NCI-H2081 (cell line): ENCODE measurements at regions not wholly inside any gene's neighbourhood (a gene's known extent, or its start where the extent isn't known, plus 50 kb on each side); places are given as distances from the start of the nearest gene placed in this dataset.
"Not testable (repeated sequence)": the region's sequence is repeated elsewhere in the genome, so short reads cannot be mapped to it uniquely, and the experiment has no call there.

Experiments
- DNase-seq, 2 experiments: peaks; one replicate each; lab custom pipeline; 2025; lab: John Stamatoyannopoulos, UW

DNA sequence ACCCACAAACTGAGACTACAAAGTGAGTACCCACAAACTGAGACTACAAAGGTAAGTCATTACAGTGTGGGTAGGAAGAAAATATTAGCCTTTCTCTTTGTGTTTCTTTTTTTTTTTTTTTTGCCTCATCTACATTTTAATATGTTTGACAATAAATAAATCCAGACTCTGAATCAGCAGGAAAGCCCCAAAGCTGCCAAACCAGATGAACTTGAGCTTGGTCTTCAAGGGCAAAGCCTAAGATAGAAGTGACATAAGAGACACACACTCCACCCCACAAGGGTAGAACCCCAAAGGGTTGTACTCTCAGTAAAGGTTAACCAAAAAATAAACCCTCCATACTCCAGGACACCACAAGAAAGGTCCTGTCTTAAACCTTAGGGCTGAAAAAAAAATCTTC, 326.8 kb upstream of the ARID1B start:
- no peak for DNase-seq

GRCh38 chr6:156449569-156449968, 327.6 kb upstream of the ARID1B start:
- DNase-seq: no peak

DNA sequence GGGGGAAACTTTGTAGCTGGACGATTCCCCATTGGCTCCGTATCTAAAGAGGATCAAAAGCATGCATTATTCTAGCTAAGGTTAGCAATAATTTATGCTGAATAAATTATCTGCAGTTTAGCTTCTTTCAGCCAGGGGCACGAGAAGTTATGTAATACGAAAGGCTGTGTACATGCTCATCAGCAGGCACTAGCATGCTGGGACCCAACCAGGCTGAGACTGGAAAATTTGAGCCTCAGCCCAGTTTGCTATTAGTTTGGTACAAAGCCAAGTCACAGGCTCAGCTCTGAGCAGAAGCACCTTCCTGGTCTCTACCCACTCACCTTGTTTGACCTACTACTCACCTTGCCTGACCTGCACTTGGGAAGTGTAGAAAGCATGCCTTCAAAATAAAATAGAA, 328.1 kb upstream of the ARID1B start:
- no peak for DNase-seq

DNA sequence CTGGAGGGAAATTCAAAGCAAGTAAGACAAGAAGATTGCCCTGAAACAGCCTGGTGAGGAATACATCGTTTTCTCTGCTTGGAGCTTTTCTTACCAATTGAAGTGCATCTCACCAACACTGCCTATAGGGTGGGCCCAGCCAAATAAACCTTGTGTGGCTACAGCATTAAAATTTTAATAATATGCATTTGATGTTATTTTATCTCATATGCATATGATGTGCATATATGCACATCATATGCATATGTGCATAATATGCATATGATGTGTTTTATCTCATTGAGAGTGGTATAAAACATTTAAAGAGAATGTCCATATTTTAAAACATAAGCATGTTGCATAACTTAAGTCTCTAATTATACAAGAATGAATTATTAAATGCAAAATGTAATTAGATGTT, 328.6 kb upstream of the ARID1B start:
- no peak for DNase-seq

DNA sequence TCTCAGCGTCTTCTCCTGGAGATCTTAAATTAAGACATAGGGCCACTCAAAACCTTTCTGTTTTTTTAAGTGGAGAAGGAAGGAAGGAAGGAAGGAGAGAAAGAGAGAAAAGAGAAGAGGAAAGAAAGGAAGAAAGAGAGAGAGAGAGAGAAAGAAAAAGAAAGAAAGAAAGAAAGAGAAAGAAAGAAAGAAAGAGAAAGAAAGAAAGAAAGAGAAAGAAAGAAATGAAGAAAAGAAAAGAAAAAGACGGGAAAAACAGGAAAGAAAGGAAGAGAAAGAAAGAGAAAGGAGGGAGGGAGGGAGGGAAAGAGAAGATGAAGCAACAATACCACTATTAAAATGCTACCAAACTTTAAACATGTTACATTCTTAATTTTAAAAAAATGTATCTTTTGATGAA, 336.5 kb upstream of the ARID1B start:
- no peak for DNase-seq

- no peak for DNase-seq
Measured at GRCh38 chr6:156438350-156438923, 338.7 kb upstream of the ARID1B start.

GRCh38 chr6:156437121-156437879, 339.9 kb upstream of the ARID1B start:
- peak; percentile 50 to 75 for DNase-seq

DNA sequence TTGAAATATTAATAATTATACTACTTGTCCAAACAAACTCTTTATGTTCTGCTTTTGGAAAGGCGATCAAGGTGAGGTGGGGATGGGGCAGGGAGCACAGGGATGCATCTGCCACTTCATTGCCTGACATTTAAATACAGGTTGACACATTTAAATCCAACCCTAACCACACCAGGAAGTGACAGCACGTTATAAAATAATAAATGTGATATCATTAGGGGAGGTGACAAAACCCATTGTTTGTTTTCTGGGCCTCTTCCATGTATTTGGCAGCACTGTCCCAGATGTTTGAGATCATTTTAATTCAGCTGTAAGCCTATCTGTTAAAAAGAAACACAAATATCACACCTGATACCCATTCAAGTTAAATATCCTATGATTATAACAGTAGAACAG, 342.4 kb upstream of the ARID1B start:
- DNase-seq: peak in 1 of 2 experiments; percentile 40

- DNase-seq: no peak
Measured at GRCh38 chr6:156434049-156434794, 343.0 kb upstream of the ARID1B start.

GRCh38 chr6:156432543-156432942, 344.6 kb upstream of the ARID1B start:
- no peak for DNase-seq

- no peak for DNase-seq
Measured at GRCh38 chr6:156430386-156430785, 346.8 kb upstream of the ARID1B start.

DNA sequence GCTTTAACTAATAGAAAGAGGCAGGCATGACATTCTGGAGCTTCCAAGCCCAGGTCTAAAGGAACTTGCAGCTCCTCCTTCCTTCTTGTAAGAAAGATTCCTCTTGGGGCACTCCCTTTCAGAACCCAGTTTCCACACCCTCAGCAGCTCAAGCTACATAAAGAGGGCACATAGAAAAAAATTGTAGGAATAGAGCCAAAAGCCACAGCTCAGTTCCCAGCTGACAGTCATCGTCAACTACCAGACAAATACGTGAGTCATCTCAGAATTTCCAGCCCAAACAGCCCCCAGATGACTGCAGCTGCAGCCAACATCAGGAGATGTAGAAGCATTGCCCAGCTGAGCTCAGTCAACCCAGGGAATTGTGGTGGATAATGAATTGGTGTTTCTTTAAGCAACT, 349.8 kb upstream of the ARID1B start:
- no peak for DNase-seq

DNA sequence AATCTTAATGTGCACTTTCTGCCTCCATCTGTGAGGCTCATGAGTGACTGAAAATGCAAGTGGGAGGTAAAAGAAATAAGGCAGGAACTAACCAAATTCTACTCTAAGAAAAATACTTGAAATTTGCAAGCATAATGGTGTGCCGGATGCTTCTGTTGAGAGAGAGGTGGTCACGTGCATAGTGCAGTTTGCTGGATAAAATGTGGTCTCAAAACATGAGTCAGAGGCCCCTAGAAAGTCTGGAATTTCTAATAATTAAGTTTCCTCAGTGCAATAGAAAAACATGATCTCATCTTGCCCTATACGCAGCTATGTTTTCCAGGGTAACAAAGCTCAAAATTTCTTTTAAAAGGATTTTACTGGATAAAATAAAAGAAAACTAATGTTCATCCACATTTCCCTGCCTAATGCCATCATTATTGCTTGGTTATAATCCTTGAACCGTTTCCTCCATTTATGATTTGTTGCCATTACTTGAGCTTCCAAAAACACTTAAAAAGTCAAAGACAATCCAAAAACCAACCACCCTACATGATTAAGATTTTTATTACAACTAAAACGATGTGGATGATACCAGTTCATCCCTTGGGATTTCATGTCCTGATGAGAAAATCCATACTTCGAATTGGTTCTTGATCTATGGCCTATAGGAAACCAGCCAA, 351.7 kb upstream of the ARID1B start:
- DNase-seq: no peak

GRCh38 chr6:156423829-156424228, 353.3 kb upstream of the ARID1B start:
- DNase-seq: no peak

DNA sequence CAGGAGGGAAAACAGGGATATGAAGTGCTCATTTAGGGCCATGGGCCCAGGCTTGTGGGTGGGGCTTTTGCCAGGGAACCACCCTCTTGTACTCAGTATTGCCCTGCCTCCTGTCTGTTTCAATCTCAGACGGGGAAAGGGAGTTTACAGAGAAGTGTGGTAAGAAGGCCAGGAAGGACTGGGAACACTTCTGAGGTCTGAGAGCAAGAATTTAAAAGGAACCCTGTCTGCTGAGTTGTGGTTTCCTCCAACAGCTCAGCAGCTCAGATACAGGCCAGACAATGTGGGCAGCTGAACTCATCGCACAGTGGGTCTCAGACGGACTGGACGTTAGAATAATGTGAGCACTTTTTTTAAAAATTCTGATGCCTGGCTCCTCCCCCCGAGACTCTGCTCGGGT, 354.1 kb upstream of the ARID1B start:
- DNase-seq: no peak

- DNase-seq: no peak
Measured at GRCh38 chr6:156421933-156422332, 355.2 kb upstream of the ARID1B start.

DNA sequence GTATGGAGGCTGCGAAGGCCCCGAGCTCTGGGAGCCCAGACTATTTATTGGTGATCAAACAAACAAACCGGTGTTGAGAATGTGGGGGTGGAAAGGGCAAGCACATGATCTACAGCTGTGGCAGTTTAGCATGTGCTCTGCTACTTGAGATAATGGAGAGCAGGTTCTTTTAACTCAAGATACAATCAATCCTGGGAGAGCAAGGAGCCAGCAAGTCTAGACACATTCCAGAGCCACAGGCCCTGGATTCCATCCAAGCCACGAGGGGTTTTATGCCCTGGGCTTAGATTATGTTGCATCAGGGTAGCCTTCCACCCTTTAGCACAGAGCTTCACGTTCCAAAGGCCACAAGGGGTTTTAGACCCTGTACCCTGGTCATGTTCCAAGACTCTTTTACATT, 355.9 kb upstream of the ARID1B start:
- not testable (repeated sequence) for DNase-seq

- no peak for DNase-seq
Measured at GRCh38 chr6:156420172-156420993, 356.8 kb upstream of the ARID1B start.

GRCh38 chr6:156419594-156419993, 357.6 kb upstream of the ARID1B start:
- DNase-seq: no peak

- no peak for DNase-seq
Measured at GRCh38 chr6:156418253-156418652, 358.9 kb upstream of the ARID1B start.

- DNase-seq: no peak
Measured at GRCh38 chr6:156416391-156416790, 360.8 kb upstream of the ARID1B start.

DNA sequence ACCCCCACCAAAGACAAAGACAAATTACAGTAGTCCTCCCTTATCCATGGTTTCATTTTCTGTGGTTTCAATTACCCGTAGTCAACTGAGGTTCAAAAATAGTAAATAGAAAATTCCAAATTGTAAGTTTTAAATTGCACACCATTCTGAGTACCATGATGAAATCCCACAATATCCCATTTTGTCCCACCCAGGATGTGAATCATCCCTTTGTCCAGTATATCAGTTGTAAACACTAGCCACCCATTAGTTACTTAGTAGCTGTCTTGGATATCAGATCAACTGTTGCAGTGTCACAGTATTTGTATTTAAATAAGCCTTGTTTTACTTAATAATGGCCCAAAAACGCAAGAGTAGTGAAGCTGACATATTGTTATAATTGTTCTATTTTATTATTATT, 364.0 kb upstream of the ARID1B start:
- DNase-seq: no peak
